ENCODE measurements at regions not wholly inside any gene's neighbourhood (a gene's known extent, or its start where the extent isn't known, plus 50 kb on each side); places are given as distances from the start of the nearest gene placed in this dataset.

DNA sequence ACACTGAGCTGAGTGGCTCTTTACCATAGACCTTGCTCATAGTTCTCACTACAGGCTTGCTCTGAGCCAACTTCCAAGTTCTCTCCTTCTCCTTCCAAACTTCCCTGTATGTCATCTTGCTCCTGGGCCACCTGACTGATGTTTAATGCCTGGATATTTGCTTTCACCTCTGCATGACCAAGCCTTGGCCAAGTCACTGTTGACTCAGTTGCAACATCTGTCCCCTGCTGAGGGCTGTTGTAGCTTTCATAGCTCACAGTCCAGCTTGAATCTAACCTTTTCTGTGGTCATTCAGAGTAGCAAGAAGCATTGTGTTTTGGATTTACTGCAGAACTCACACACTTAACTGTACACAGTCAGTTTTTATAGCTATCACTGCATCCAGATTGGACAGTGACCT, 171.8 kb upstream of the ROPN1 start:
- Histone ChIP-seq H2AFZ (ENCODE audit: insufficient read depth, low read depth, low read length, poor library complexity, severe bottlenecking) (no peak overlapping the region), H3K36me3 (replicated peaks in 1 of 2; ENCODE audit: control insufficient read depth in 1 of 2, insufficient read depth in 2 of 2, low read length in 2 of 2) (no peaks in the 10 kb centered on the region), H4K20me1 (ENCODE audit: insufficient read depth, low read length) (no peaks in the 10 kb centered on the region), H3K79me2 (ENCODE audit: insufficient read depth, low read length) (no peaks in the 10 kb centered on the region), H3K27me3 (ENCODE audit: control insufficient read depth in 2 of 2, insufficient read depth in 2 of 2, low read length in 2 of 2) (peaks cover 0 to 2% of the 10 kb centered on the region in 2 donors), H3K9me3 (replicated peaks in 1 of 2; ENCODE audit: control insufficient read depth in 1 of 2, insufficient read depth in 1 of 2, low read length in 2 of 2) (no peaks in the 10 kb centered on the region), H3K4me1 (ENCODE audit: control insufficient read depth in 1 of 2, insufficient read depth in 2 of 2, low read length in 2 of 2) (no peaks in the 10 kb centered on the region), H3K27ac (ENCODE audit: low read depth in 1 of 2, low read length in 2 of 2) (no peak overlapping the region), H3K4me3 (replicated peaks in 1 of 3; ENCODE audit: low read depth in 2 of 3, low read length in 3 of 3) (no peak overlapping the region), H3K9ac (ENCODE audit: insufficient read depth, low read length, poor library complexity, severe bottlenecking) (no peak overlapping the region), H3K4me2 (replicated peaks; ENCODE audit: extremely low read depth, low read length, poor library complexity, severe bottlenecking) (no peak overlapping the region)
- TF ChIP-seq, protein P1, sequence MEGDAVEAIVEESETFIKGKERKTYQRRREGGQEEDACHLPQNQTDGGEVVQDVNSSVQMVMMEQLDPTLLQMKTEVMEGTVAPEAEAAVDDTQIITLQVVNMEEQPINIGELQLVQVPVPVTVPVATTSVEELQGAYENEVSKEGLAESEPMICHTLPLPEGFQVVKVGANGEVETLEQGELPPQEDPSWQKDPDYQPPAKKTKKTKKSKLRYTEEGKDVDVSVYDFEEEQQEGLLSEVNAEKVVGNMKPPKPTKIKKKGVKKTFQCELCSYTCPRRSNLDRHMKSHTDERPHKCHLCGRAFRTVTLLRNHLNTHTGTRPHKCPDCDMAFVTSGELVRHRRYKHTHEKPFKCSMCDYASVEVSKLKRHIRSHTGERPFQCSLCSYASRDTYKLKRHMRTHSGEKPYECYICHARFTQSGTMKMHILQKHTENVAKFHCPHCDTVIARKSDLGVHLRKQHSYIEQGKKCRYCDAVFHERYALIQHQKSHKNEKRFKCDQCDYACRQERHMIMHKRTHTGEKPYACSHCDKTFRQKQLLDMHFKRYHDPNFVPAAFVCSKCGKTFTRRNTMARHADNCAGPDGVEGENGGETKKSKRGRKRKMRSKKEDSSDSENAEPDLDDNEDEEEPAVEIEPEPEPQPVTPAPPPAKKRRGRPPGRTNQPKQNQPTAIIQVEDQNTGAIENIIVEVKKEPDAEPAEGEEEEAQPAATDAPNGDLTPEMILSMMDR (IDR thresholded peaks at IDR 0.05): no peak
- peaks cover 0 to 3% (median 2%) of the 10 kb centered on the region in 3 donors for H3K27me3 Mint-ChIP-seq (ENCODE audit: low read depth in 3 of 3)
- intact Hi-C loops (cut with micrococcal nuclease): no loop called here
- DNase-seq: no peak
- H3K9me3 Mint-ChIP-seq: peaks cover 0 to 1% (median 0%) of the 10 kb centered on the region in 7 donors
- H3K4me3 Mint-ChIP-seq: no peak overlapping the region
- no peaks in the 10 kb centered on the region for H3K4me1 Mint-ChIP-seq
- no peak overlapping the region for H3K27ac Mint-ChIP-seq
- H3K36me3 Mint-ChIP-seq: no peaks in the 10 kb centered on the region

DNA sequence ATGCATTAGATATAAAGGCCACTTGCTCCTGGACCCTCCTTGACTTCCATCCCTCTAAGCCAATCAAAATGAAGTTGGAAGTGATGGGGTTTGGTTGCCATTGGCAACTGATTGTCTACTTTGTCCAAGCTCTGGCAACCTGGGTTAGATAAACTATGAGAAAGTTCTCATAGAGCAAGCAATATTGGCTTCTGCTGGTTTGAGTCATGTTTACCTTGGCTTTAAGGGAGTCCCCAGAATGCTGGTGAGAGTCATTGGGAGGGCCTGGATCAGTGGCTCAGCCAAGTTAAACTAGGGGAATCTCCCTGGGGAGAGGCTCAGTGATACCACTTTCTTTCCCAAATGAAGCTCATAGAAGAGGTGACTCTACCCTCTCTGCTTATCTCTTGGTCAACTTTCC, 176.3 kb upstream of the ROPN1 start:
- no peak for DNase-seq
- intact Hi-C loops (cut with micrococcal nuclease): no loop called here
- TF ChIP-seq, protein P1 (IDR thresholded peaks at IDR 0.05): no peak

More for the DNA sequence above, 176.3 kb upstream of the ROPN1 start:
- Mint-ChIP-seq H3K36me3 (no peaks in the 10 kb centered on the region), H3K9me3 (peaks cover 0 to 4% (median 1%) of the 10 kb centered on the region in 7 donors), H3K4me1 (no peaks in the 10 kb centered on the region), H3K4me3 (no peak overlapping the region), H3K27ac (no peak overlapping the region), H3K27me3 (ENCODE audit: low read depth in 3 of 3) (peaks cover 3 to 5% (median 5%) of the 10 kb centered on the region in 3 donors)
- Histone ChIP-seq H3K36me3 (replicated peaks in 1 of 2; ENCODE audit: control insufficient read depth in 1 of 2, insufficient read depth in 2 of 2, low read length in 2 of 2) (no peaks in the 10 kb centered on the region), H3K4me3 (replicated peaks in 1 of 3; ENCODE audit: low read depth in 2 of 3, low read length in 3 of 3) (no peak overlapping the region), H3K9ac (ENCODE audit: insufficient read depth, low read length, poor library complexity, severe bottlenecking) (no peak overlapping the region), H2AFZ (ENCODE audit: insufficient read depth, low read depth, low read length, poor library complexity, severe bottlenecking) (no peak overlapping the region), H4K20me1 (ENCODE audit: insufficient read depth, low read length) (no peaks in the 10 kb centered on the region), H3K79me2 (ENCODE audit: insufficient read depth, low read length) (no peaks in the 10 kb centered on the region), H3K9me3 (replicated peaks in 1 of 2; ENCODE audit: control insufficient read depth in 1 of 2, insufficient read depth in 1 of 2, low read length in 2 of 2) (no peaks in the 10 kb centered on the region), H3K27me3 (ENCODE audit: control insufficient read depth in 2 of 2, insufficient read depth in 2 of 2, low read length in 2 of 2) (peaks cover 0 to 2% of the 10 kb centered on the region in 2 donors), H3K27ac (ENCODE audit: low read depth in 1 of 2, low read length in 2 of 2) (no peak overlapping the region), H3K4me2 (replicated peaks; ENCODE audit: extremely low read depth, low read length, poor library complexity, severe bottlenecking) (no peak overlapping the region), H3K4me1 (ENCODE audit: control insufficient read depth in 1 of 2, insufficient read depth in 2 of 2, low read length in 2 of 2) (no peaks in the 10 kb centered on the region)

Data from CD14-positive monocyte (primary cell).